GM18502 (cell line): ENCODE measurements at regions not wholly inside any gene's neighbourhood (a gene's known extent, or its start where the extent isn't known, plus 50 kb on each side); places are given as distances from the start of the nearest gene placed in this dataset.
"Not testable (repeated sequence)": the region's sequence is repeated elsewhere in the genome, so short reads cannot be mapped to it uniquely, and the experiment has no call there.

Source experiments
- ATAC-seq: cut with Tn5 transposase; IDR thresholded peaks from one replicate; pipeline ENCODE4 v1.9.1; 2021; ENCODE audit warnings: mild to moderate bottlenecking; ENCODE audit not compliant: unreplicated experiment, poor library complexity

- not testable (repeated sequence) for ATAC-seq
These were observed 910.5 kb downstream of the TLE4 start for GRCh38 chr9:80482251-80482650.

GRCh38 chr9:80467632-80468031 is 895.9 kb downstream of the TLE4 start:
- ATAC-seq, result no peak

- no peak for ATAC-seq
These were observed 893.8 kb downstream of the TLE4 start for GRCh38 chr9:80465556-80465955.

- no peak for ATAC-seq
These were observed 877.7 kb downstream of the TLE4 start for GRCh38 chr9:80449513-80449912.

- ATAC-seq, result no peak
These were observed 877.2 kb downstream of the TLE4 start for GRCh38 chr9:80448996-80449395.

DNA sequence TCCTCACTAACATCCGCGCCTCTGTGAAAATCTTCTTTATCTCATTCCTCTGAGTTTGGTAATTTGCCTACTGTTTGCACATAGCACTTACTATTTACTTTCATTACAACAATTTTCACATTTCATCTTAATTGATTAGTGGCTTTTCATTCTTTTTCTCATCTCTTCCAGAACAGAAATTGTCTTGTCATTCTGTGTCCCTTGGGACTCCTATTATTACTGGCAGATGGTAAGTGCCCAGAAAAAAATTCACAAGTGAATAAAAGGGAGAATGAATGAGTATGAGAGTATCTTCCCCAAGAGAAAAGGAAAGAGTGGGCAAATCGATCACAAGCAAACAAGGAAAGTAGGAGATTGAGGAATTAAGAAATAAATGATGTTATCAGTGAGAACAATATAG is 876.1 kb downstream of the TLE4 start:
- no peak for ATAC-seq

DNA sequence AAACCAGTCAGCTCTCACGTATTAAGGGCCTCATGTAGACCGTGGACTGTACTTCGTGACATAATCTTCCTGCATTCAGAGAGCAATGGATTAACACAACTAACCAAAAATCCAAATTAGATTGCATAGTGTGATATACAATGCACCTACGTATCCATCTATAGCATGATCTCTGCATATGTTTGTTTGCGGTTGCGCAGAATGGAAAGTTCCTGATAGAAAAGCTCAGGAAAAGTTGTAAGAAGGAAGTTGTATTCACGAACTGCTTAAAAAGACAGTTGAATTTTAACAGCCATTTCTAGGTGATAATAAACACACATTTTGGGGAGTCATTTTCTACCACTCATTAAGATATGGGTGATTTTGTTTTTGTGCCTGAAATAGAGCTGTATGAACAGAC is 869.0 kb downstream of the TLE4 start:
- no peak for ATAC-seq

DNA sequence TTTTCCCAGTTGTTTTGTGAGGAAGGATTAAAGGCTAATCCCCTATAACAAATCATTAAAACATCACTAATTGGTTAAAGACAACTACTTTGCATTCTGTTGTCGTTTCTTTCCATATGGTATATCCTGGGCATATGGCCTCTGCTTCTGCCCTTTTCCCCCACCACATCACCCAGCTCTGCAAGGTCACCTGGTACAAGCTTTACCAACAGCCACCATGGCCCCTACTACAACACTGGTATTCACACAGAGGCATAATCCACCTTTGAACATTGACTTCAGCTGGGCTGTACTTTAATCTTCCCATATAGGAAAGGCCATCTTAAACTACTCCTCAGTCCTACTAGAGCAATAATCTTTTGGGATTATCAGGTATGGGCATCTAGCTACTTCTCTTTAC is 866.1 kb downstream of the TLE4 start:
- no peak for ATAC-seq

GRCh38 chr9:80437091-80437640 is 865.4 kb downstream of the TLE4 start:
- ATAC-seq, result no peak

GRCh38 chr9:80435591-80435990 is 863.8 kb downstream of the TLE4 start:
- no peak for ATAC-seq

DNA sequence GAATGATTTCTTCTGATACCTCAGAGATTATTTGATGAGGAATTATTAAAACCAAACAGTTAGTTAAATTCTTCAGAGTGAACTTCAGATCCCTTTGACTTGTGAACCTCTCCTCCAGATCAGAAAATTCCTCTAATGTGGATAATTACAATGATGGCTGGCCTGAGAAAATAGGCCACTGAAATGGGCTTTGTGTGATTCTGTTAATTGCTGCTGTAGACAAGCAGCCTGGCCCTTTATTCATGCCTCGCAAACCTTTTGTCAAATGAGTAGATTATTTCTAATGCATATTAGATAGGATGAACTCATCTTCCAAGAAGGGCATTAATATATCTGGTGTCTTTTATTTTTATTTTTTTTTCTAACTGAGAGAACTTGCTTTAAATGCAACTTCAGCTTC is 855.2 kb downstream of the TLE4 start:
- no peak for ATAC-seq

DNA sequence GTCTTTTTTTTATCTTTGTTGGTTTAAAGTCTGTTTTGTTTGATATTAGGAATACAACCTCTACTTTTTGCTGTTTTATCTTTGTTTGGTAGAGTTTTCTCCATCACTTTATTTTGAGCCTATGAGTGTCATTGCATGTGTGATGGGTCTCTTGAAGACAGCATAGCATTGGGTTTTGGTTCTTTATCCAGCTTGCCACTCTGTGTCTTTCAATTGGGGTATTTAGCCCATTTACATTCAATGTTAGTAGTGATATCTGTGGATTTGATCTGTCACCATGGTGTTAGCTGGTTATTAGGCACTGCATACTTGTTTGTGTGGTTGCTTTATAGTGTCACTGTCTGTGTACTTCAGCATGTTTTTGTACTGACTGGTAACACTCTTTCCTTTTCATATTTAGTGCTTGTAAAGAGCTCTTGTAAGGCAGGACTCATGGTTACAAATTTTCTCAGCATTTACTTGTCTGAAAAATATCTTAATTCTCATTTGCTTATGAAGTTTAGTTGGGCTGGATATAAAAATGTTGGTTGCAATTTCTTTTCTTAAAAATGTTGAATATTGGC is 845.5 kb downstream of the TLE4 start:
- no peak for ATAC-seq

GRCh38 chr9:80410106-80410505 is 838.3 kb downstream of the TLE4 start:
- ATAC-seq, result no peak

- ATAC-seq, result no peak
These were observed 835.5 kb downstream of the TLE4 start for GRCh38 chr9:80407220-80407619.

DNA sequence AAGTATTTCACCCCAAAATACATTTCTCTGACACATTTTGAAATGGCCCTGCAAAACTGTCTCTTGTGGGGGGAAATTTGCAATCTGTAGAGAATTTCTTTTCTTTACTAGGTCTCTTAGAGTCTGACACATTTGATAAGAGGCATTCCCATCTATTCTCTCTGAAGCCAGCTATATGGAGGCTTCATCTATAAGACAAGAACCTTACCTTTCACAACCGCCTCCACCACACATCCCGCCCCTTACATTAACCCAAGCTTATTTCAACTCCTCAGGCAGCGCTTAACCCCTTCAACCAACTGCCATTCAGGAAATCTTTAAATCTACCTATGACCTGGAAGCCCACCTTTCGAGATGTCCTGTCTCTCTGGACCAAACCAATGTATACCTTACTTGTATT is 829.5 kb downstream of the TLE4 start:
- no peak for ATAC-seq

- ATAC-seq, result no peak
These were observed 829.0 kb downstream of the TLE4 start for GRCh38 chr9:80400624-80401230.

- ATAC-seq, result no peak
These were observed 827.8 kb downstream of the TLE4 start for GRCh38 chr9:80399606-80400005.

- no peak for ATAC-seq
These were observed 816.1 kb downstream of the TLE4 start for GRCh38 chr9:80387828-80388227.

- ATAC-seq, result no peak
These were observed 813.5 kb downstream of the TLE4 start for GRCh38 chr9:80385246-80385645.

DNA sequence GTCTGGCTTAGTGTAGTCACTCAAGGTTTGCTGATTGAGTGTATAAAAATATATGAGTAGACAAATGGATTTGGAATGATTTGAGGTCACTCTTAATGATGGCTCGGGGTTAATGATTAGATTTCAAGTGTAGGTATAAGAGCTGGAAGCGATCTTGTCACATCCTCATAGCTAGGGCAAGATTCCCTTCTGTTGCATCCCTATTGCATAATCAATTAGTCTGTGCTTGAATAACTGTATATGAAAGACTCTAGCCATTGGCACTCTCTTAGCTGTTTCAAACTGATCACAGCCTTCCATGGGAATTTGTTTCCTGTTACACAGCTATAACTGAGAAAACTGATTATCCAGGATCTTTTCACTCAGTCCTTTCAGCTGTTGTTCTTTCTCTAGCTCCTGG is 811.6 kb downstream of the TLE4 start:
- no peak for ATAC-seq

DNA sequence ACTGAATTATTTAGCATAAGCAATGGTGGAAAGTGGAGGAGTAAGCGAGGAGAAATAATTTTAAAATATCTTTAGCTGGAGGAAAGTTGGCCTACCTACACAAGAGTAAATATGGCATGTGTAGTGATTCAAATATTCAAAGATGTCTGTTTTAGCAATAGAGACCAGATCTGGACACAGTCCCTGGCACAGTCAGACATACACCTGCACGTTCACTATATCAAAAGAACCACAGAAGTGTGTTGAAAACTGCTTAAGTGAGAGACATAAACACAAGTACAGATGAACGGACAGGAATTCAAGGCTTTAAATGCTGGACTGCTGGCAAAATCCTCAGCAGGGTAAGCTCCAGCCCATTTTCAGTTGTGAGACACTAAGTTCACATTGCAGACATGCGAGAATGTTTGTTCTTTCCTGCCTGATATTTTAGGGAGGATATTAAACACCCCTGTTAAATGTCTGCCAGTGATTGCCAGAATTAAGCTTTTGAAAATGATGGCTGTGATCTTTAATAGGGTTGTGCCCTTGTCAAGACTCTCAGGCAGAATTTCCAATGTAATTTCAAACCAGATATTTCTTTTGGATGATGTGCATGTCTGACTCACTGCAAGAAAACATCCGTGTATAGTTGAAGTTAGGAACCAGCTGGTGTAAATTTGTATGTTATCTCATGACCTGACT is 810.6 kb downstream of the TLE4 start:
- no peak for ATAC-seq

GRCh38 chr9:80380301-80380700 is 808.5 kb downstream of the TLE4 start:
- ATAC-seq, result no peak
